Panc1 (cell line): ENCODE measurements at regions not wholly inside any gene's neighbourhood (a gene's known extent, or its start where the extent isn't known, plus 50 kb on each side); places are given as distances from the start of the nearest gene placed in this dataset.

Experiments
- CTCF ChIP-seq: fragments of 450-650 bp; IDR thresholded peaks from 2 replicates; pipeline ENCODE4 v1.5.1; 2017; ENCODE audit warnings: mild to moderate bottlenecking
- POLR2AphosphoS5 ChIP-seq: IDR thresholded peaks from 2 replicates; pipeline ENCODE4 v1.6.1; 2012; ENCODE audit warnings: mild to moderate bottlenecking, low read depth, low read length, moderate library complexity
- REST ChIP-seq, 2 experiments: IDR thresholded peaks; 2 replicates each; pipeline ENCODE4 v1.6.1; 2011 to 2012; ENCODE audit warnings: low read depth in 2 of 2, control low read depth in 1 of 2, low read length in 1 of 2, mild to moderate bottlenecking in 1 of 2, moderate library complexity in 1 of 2; ENCODE audit not compliant: insufficient read depth in 1 of 2
- TCF7L2 ChIP-seq: IDR thresholded peaks from 2 replicates; pipeline ENCODE4 v1.6.1; 2011; ENCODE audit warnings: mild to moderate bottlenecking, low read depth, low read length, inconsistent platforms

- TF ChIP-seq CTCF, result no peak
- peak; percentile 66 to 75; a peak in 3 of 4 replicates for TF ChIP-seq REST (IDR thresholded peaks at IDR 0.05; ENCODE audit: insufficient read depth in 1 of 2, low read depth in 2 of 2, low read length in 1 of 2)
- no peak for TF ChIP-seq POLR2AphosphoS5
- no peak for TF ChIP-seq TCF7L2
Observed at GRCh38 chr20:43320536-43320935, 130.8 kb upstream of the PTPRT start.
